ENCODE measurements at regions not wholly inside any gene's neighbourhood (a gene's known extent, or its start where the extent isn't known, plus 50 kb on each side); places are given as distances from the start of the nearest gene placed in this dataset.

DNA sequence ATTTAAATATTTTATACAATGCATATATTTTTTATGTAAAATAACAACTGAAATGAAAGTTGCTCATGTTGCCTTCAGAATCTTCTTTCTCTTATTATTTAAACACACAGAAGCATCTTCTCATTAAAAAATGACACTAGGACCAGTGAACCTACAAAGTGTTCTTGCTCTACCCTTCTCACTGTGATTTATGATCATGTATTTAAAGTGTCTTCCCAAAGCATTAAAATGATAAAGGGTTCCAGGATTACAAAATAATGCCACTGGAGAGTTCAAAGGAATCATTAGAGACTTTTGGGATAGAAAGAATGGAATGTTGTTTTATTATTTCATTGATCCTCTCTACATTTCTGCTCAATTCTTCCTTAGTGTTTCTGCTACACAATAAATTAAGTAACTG is 643.6 kb upstream of the SLITRK1 start:
- Histone ChIP-seq H3K4me3 (ENCODE audit: insufficient read depth, low read depth, low read length) (no peak overlapping the region), H4K20me1 (ENCODE audit: insufficient read depth, low read length) (no peaks in the 10 kb centered on the region), H3K9me3 (ENCODE audit: insufficient read depth, low read depth, low read length) (no peaks in the 10 kb centered on the region), H3K27me3 (ENCODE audit: insufficient read depth, low read length) (no peaks in the 10 kb centered on the region), H3K4me2 (ENCODE audit: low read length) (no peak overlapping the region), H3K36me3 (ENCODE audit: insufficient read depth, low read length) (no peaks in the 10 kb centered on the region), H3K27ac (ENCODE audit: low read depth, low read length) (no peak overlapping the region), H2AFZ (ENCODE audit: low read depth, low read length) (no peak overlapping the region), H3K79me2 (ENCODE audit: insufficient read depth, low read length) (no peaks in the 10 kb centered on the region), H3K4me1 (ENCODE audit: insufficient read depth, low read length) (no peaks in the 10 kb centered on the region), H3K9ac (ENCODE audit: low read length) (no peak overlapping the region)
- DNase-seq (ENCODE audit: low read depth) (no peak), FAIRE-seq (no peak)
- no peaks in the 10 kb centered on the region for H3K36me3 Mint-ChIP-seq (ENCODE audit: low read depth, unreplicated experiment)
- no peaks in the 10 kb centered on the region for H3K9me3 Mint-ChIP-seq (ENCODE audit: unreplicated experiment)
- TF ChIP-seq, protein P1, sequence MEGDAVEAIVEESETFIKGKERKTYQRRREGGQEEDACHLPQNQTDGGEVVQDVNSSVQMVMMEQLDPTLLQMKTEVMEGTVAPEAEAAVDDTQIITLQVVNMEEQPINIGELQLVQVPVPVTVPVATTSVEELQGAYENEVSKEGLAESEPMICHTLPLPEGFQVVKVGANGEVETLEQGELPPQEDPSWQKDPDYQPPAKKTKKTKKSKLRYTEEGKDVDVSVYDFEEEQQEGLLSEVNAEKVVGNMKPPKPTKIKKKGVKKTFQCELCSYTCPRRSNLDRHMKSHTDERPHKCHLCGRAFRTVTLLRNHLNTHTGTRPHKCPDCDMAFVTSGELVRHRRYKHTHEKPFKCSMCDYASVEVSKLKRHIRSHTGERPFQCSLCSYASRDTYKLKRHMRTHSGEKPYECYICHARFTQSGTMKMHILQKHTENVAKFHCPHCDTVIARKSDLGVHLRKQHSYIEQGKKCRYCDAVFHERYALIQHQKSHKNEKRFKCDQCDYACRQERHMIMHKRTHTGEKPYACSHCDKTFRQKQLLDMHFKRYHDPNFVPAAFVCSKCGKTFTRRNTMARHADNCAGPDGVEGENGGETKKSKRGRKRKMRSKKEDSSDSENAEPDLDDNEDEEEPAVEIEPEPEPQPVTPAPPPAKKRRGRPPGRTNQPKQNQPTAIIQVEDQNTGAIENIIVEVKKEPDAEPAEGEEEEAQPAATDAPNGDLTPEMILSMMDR (IDR thresholded peaks at IDR 0.05; ENCODE audit: insufficient read depth, low read depth, low read length), result no peak
- TF ChIP-seq EZH2 (IDR thresholded peaks at IDR 0.05; ENCODE audit: insufficient read depth, low read length), result no peak
- H3K4me1 Mint-ChIP-seq (ENCODE audit: low read depth, unreplicated experiment), result no peaks in the 10 kb centered on the region
- H3K4me3 Mint-ChIP-seq (ENCODE audit: unreplicated experiment), result no peak overlapping the region
- no peak overlapping the region for H3K27ac Mint-ChIP-seq (ENCODE audit: unreplicated experiment)
- no peaks in the 10 kb centered on the region for H3K27me3 Mint-ChIP-seq (ENCODE audit: low read depth, unreplicated experiment)

DNA sequence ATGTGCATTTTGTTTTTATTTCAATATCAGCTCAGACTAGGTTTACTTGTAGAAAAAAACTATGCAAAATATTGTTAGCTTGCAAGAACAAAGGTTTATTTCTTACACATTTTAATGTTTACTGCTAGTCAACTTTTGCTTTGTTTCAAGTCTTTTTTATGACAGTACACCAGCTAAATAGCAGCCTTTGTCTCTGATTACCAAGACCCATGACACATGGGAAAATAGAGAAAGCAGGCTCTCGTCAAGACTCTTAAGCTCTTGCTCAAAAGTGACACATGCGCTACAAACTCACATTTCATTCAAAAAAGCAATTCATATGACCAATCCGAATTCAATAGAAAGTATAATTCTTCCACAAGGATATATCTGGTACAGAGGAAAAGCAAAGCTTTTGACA is 642.3 kb upstream of the SLITRK1 start:
- no peak overlapping the region for H3K4me3 Mint-ChIP-seq (ENCODE audit: unreplicated experiment)
- H2AFZ ChIP-seq (ENCODE audit: low read depth, low read length), result no peak overlapping the region
- H3K79me2 ChIP-seq (ENCODE audit: insufficient read depth, low read length), result no peaks in the 10 kb centered on the region
- no peaks in the 10 kb centered on the region for H3K36me3 ChIP-seq (ENCODE audit: insufficient read depth, low read length)
- no peaks in the 10 kb centered on the region for H3K9me3 ChIP-seq (ENCODE audit: insufficient read depth, low read depth, low read length)
- H3K4me2 ChIP-seq (ENCODE audit: low read length), result no peak overlapping the region
- TF ChIP-seq EZH2 (IDR thresholded peaks at IDR 0.05; ENCODE audit: insufficient read depth, low read length), result no peak
- TF ChIP-seq, protein P1 (IDR thresholded peaks at IDR 0.05; ENCODE audit: insufficient read depth, low read depth, low read length), result no peak
- no peak overlapping the region for H3K9ac ChIP-seq (ENCODE audit: low read length)
- H3K27ac ChIP-seq (ENCODE audit: low read depth, low read length), result no peak overlapping the region
- no peak overlapping the region for H3K27ac Mint-ChIP-seq (ENCODE audit: unreplicated experiment)
- no peaks in the 10 kb centered on the region for H3K9me3 Mint-ChIP-seq (ENCODE audit: unreplicated experiment)
- no peaks in the 10 kb centered on the region for H3K4me1 Mint-ChIP-seq (ENCODE audit: low read depth, unreplicated experiment)
- H3K4me1 ChIP-seq (ENCODE audit: insufficient read depth, low read length), result no peaks in the 10 kb centered on the region
- H4K20me1 ChIP-seq (ENCODE audit: insufficient read depth, low read length), result no peaks in the 10 kb centered on the region
- FAIRE-seq (no peak), DNase-seq (ENCODE audit: low read depth) (no peak)
- no peaks in the 10 kb centered on the region for H3K27me3 ChIP-seq (ENCODE audit: insufficient read depth, low read length)
- H3K27me3 Mint-ChIP-seq (ENCODE audit: low read depth, unreplicated experiment), result no peaks in the 10 kb centered on the region
- H3K4me3 ChIP-seq (ENCODE audit: insufficient read depth, low read depth, low read length), result no peak overlapping the region
- no peaks in the 10 kb centered on the region for H3K36me3 Mint-ChIP-seq (ENCODE audit: low read depth, unreplicated experiment)

DNA sequence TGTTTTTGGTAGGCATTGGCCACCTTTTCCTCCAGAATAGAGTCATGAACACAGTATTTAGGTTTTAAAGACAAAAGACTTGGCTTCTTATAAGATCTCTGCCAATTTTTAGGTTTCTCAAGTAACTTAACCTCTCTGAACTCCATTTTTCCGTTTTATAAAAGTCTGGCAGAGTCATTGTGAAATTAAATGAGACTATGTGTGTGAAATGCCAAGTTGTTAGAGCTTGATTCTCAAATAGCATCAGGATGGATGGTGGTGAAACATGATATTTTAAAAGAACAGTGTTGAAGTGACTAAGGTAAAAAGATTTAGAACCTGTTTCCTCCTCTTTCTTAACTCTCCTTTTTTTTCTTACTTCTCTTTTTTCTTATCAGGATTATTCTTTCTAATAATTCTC is 617.7 kb upstream of the SLITRK1 start:
- H3K4me3 ChIP-seq (ENCODE audit: insufficient read depth, low read depth, low read length), result no peak overlapping the region
- H3K27me3 ChIP-seq (ENCODE audit: insufficient read depth, low read length), result no peaks in the 10 kb centered on the region
- no peaks in the 10 kb centered on the region for H3K4me1 Mint-ChIP-seq (ENCODE audit: low read depth, unreplicated experiment)
- no peak overlapping the region for H3K9ac ChIP-seq (ENCODE audit: low read length)
- H4K20me1 ChIP-seq (ENCODE audit: insufficient read depth, low read length), result no peaks in the 10 kb centered on the region
- H3K36me3 Mint-ChIP-seq (ENCODE audit: low read depth, unreplicated experiment), result no peaks in the 10 kb centered on the region
- H3K27ac ChIP-seq (ENCODE audit: low read depth, low read length), result no peak overlapping the region
- DNase-seq (ENCODE audit: low read depth) (peak; percentile 23), FAIRE-seq (no peak)
- no peak overlapping the region for H3K4me3 Mint-ChIP-seq (ENCODE audit: unreplicated experiment)
- no peak overlapping the region for H3K27ac Mint-ChIP-seq (ENCODE audit: unreplicated experiment)
- H3K4me1 ChIP-seq (ENCODE audit: insufficient read depth, low read length), result no peaks in the 10 kb centered on the region
- no peak overlapping the region for H3K4me2 ChIP-seq (ENCODE audit: low read length)
- H3K9me3 ChIP-seq (ENCODE audit: insufficient read depth, low read depth, low read length), result no peaks in the 10 kb centered on the region
- peaks cover 6% of the 10 kb centered on the region for H3K9me3 Mint-ChIP-seq (ENCODE audit: unreplicated experiment)
- H2AFZ ChIP-seq (ENCODE audit: low read depth, low read length), result no peak overlapping the region
- H3K27me3 Mint-ChIP-seq (ENCODE audit: low read depth, unreplicated experiment), result no peaks in the 10 kb centered on the region
- H3K79me2 ChIP-seq (ENCODE audit: insufficient read depth, low read length), result no peaks in the 10 kb centered on the region
- H3K36me3 ChIP-seq (ENCODE audit: insufficient read depth, low read length), result no peaks in the 10 kb centered on the region
- TF ChIP-seq EZH2 (IDR thresholded peaks at IDR 0.05; ENCODE audit: insufficient read depth, low read length), result no peak
- TF ChIP-seq, protein P1 (IDR thresholded peaks at IDR 0.05; ENCODE audit: insufficient read depth, low read depth, low read length), result no peak

Measured in astrocyte (in vitro differentiated cells and primary cell).